ENCODE measurements at regions not wholly inside any gene's neighbourhood (a gene's known extent, or its start where the extent isn't known, plus 50 kb on each side); places are given as distances from the start of the nearest gene placed in this dataset.

DNA sequence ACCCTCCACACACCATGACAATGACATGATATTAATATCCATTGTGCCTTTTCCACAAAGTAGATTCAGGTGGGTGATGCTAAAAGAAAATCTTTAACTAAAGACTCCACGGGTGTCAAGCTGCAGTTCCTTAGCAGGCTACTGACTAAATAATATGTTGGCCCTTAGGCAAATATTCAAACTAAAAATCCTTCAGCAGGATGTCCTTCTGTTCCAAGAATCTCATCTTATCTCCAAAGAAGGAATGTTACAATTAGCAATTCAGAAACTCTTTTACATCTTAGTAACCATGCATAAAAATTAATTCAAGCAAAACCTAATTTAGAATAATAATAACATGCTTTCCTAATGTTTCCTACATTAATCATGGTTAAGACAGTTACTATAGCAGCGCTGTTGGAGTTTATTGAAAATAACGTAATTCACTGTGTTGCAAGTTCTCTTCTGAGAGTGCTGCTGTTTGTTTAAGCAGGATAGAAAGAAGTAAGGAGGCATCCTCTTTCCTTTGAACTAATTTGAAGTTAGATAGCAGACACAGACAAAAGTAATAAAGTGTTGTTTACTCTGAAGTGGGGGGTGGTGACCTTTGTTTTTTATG is 414.8 kb upstream of the CDH4 start:
- no peaks in the 10 kb centered on the region for H3K27me3 ChIP-seq (ENCODE audit: control insufficient read depth, insufficient read depth, low read length, poor library complexity, severe bottlenecking)
- no peaks in the 10 kb centered on the region for H3K4me1 ChIP-seq (ENCODE audit: control insufficient read depth, insufficient read depth, low read length)
- WGBS, 2 experiments, result 80 to 82% methylated on average over 3 of the region's 3 CpGs
- no peaks in the 10 kb centered on the region for H3K9me3 ChIP-seq (ENCODE audit: control insufficient read depth, low read length)
- H3K27ac ChIP-seq (ENCODE audit: insufficient read depth, low read depth, low read length, poor library complexity, severe bottlenecking), result no peak overlapping the region
- H3K4me3 ChIP-seq (ENCODE audit: insufficient read depth, low read depth, low read length), result no peak overlapping the region
- H3K36me3 ChIP-seq (ENCODE audit: control insufficient read depth, insufficient read depth, low read length), result no peaks in the 10 kb centered on the region

DNA sequence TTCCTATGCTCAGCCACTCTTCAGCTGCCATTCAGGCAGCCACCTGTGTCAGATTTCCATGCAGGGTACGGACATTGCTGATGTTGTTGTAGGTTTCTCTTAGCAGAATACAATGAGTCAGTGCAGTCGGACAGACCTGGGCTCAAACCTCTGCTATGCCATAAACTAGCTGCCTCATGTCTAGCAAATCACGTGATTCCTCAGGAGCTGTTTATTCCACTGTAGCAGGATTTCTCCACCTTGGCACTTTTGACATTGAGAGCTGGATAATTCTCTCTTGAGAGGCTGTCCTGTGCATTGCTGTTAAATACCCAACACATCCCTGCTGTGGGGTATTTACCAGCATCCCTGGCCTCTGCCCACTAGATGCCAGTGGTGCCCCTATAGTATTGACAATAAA is 413.8 kb upstream of the CDH4 start:
- Histone ChIP-seq H3K36me3 (ENCODE audit: control insufficient read depth, insufficient read depth, low read length) (no peaks in the 10 kb centered on the region), H3K9me3 (ENCODE audit: control insufficient read depth, low read length) (no peaks in the 10 kb centered on the region), H3K4me3 (ENCODE audit: insufficient read depth, low read depth, low read length) (no peak overlapping the region), H3K4me1 (ENCODE audit: control insufficient read depth, insufficient read depth, low read length) (no peaks in the 10 kb centered on the region), H3K27ac (ENCODE audit: insufficient read depth, low read depth, low read length, poor library complexity, severe bottlenecking) (no peak overlapping the region), H3K27me3 (ENCODE audit: control insufficient read depth, insufficient read depth, low read length, poor library complexity, severe bottlenecking) (no peaks in the 10 kb centered on the region)
- WGBS, 2 experiments, result 91 to 95% methylated on average over 3 of the region's 3 CpGs

DNA sequence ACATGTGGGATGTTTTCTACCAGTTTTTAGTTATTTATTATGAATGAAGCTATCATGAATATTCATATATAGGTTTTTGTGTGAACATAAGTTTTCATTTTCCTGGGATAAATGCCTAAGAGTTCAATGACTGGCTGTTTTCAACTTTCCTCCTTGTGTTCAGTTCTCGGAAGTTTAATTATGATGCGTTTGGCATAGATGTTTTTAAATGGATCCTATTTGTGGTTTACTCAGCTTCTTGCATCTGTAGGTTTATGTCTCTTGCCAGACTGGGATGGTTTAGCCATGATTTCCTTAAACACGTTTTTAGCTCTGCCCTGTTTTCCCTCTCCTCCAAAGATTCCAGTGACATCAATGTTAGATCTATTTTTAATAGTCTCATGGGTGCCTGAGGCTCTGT is 411.1 kb upstream of the CDH4 start:
- H3K9me3 ChIP-seq (ENCODE audit: control insufficient read depth, low read length), result no peaks in the 10 kb centered on the region
- no peak overlapping the region for H3K4me3 ChIP-seq (ENCODE audit: insufficient read depth, low read depth, low read length)
- H3K27me3 ChIP-seq (ENCODE audit: control insufficient read depth, insufficient read depth, low read length, poor library complexity, severe bottlenecking), result no peaks in the 10 kb centered on the region
- H3K27ac ChIP-seq (ENCODE audit: insufficient read depth, low read depth, low read length, poor library complexity, severe bottlenecking), result no peak overlapping the region
- WGBS, 2 experiments, result 93 to 100% methylated on average over 2 to 3 of the region's 3 CpGs
- no peaks in the 10 kb centered on the region for H3K36me3 ChIP-seq (ENCODE audit: control insufficient read depth, insufficient read depth, low read length)
- no peaks in the 10 kb centered on the region for H3K4me1 ChIP-seq (ENCODE audit: control insufficient read depth, insufficient read depth, low read length)

DNA sequence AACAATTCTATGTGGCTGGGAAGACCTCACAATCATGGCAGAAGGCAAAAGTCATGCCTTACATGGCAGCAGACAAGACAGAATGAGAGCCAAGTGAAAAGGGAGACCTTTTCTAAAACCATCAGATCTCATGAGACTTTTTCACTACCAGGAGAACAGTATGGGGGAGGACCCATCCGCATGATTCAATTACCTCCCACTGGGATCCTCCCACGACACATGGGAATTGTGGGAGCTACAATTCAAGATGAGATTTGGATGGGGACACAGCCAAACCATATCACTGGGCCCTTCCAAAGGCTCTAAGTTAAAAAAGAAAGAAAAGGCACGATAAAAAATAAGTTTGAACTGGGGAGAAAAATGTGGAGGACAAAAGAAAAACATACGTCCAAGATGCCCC is 406.9 kb upstream of the CDH4 start:
- Histone ChIP-seq H3K9me3 (ENCODE audit: control insufficient read depth, low read length) (no peaks in the 10 kb centered on the region), H3K36me3 (ENCODE audit: control insufficient read depth, insufficient read depth, low read length) (no peaks in the 10 kb centered on the region), H3K27ac (ENCODE audit: insufficient read depth, low read depth, low read length, poor library complexity, severe bottlenecking) (no peak overlapping the region), H3K4me3 (ENCODE audit: insufficient read depth, low read depth, low read length) (no peak overlapping the region), H3K4me1 (ENCODE audit: control insufficient read depth, insufficient read depth, low read length) (no peaks in the 10 kb centered on the region), H3K27me3 (ENCODE audit: control insufficient read depth, insufficient read depth, low read length, poor library complexity, severe bottlenecking) (no peaks in the 10 kb centered on the region)
- WGBS, 2 experiments, result 84 to 90% methylated on average over 4 of the region's 4 CpGs

DNA sequence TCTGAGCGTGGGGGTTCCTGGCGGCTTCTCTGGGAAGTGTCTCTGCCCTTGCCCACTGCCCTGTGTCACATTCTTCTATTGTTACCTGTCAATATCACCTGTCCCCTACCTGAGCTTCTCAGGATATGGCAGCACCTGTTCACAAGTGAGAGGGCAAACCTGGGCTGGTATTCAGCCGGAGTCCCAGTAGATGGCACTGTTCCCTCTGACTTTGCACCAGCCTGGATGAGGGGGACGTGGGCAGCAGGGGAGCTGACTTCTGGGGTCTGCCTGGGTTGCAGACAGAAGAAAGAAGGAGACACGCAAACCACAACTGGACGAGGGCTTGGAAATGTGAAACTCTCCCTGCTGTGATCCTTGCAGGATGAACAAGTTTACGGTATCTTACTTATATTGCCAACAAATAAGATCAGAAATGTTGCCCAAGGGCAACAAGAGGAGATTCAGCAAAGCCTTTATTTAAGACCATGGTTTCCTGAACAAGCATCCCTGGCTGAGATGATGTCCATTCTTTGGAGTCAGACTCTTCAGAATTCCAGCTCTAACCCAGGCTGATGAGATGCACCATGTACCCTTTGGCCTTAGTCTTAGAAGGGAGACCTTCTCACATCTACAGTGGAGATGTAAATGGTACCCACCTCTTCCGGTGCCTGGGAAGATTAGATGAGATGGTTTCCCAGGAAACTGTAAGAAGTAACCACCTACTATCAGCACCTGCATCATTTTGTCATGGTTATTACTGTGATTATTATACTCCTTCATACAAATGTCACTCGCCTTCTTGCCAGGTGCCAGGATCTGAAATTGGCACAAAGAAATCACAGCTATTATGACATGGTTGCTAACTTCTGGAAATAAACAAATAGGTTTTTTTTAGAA is 400.0 kb upstream of the CDH4 start:
- Histone ChIP-seq H3K27me3 (ENCODE audit: control insufficient read depth, insufficient read depth, low read length, poor library complexity, severe bottlenecking) (no peaks in the 10 kb centered on the region), H3K36me3 (ENCODE audit: control insufficient read depth, insufficient read depth, low read length) (no peaks in the 10 kb centered on the region), H3K9me3 (ENCODE audit: control insufficient read depth, low read length) (no peaks in the 10 kb centered on the region), H3K4me3 (ENCODE audit: insufficient read depth, low read depth, low read length) (no peak overlapping the region), H3K27ac (ENCODE audit: insufficient read depth, low read depth, low read length, poor library complexity, severe bottlenecking) (no peak overlapping the region), H3K4me1 (ENCODE audit: control insufficient read depth, insufficient read depth, low read length) (no peaks in the 10 kb centered on the region)
- 35 to 47% methylated on average over 7 to 9 of the region's 9 CpGs for WGBS, 2 experiments

DNA sequence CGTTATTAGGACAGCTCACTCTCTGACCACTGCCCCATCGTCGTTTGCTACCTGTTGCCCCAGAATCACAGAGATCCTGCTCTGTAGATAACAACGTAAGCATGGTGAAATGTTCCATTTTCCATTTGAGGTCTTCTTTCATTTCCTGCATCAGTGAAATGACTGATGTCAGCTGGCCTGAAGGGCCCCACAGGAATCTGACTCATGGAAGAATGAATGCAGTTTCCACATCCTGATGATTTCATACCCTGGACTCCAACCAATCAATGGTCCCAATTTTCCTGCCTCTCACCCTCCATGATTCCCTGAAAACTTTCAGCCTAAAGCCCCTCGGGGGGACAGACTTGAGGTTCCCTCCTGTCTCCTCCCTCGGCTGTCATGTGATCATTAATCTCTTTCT is 394.4 kb upstream of the CDH4 start:
- Histone ChIP-seq H3K4me1 (ENCODE audit: control insufficient read depth, insufficient read depth, low read length) (no peaks in the 10 kb centered on the region), H3K9me3 (ENCODE audit: control insufficient read depth, low read length) (no peaks in the 10 kb centered on the region), H3K27me3 (ENCODE audit: control insufficient read depth, insufficient read depth, low read length, poor library complexity, severe bottlenecking) (no peaks in the 10 kb centered on the region), H3K36me3 (ENCODE audit: control insufficient read depth, insufficient read depth, low read length) (no peaks in the 10 kb centered on the region), H3K27ac (ENCODE audit: insufficient read depth, low read depth, low read length, poor library complexity, severe bottlenecking) (no peak overlapping the region), H3K4me3 (ENCODE audit: insufficient read depth, low read depth, low read length) (no peak overlapping the region)
- 90 to 91% methylated on average over 6 of the region's 6 CpGs for WGBS, 2 experiments

DNA sequence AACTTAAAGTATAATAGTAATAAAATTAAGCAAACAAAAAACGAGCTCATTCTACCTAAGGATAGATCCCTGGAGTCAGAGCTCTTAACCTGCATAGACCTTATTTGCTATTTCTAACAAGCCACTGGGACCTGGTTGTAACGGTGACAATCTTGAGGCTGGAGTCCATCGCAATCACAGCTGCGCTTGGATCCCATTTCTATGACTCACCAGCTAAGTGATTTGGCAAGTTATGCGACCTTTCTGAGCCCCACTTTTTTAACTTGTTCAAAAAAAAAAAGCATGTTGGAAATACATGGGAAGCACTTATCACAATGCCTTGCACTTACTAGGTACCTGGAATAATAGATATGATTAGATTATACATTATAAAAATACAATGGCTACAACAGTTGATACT is 389.5 kb upstream of the CDH4 start:
- H3K27me3 ChIP-seq (ENCODE audit: control insufficient read depth, insufficient read depth, low read length, poor library complexity, severe bottlenecking), result no peaks in the 10 kb centered on the region
- WGBS, 2 experiments, result 94 to 96% methylated on average over 5 of the region's 5 CpGs
- H3K9me3 ChIP-seq (ENCODE audit: control insufficient read depth, low read length), result no peaks in the 10 kb centered on the region
- H3K36me3 ChIP-seq (ENCODE audit: control insufficient read depth, insufficient read depth, low read length), result no peaks in the 10 kb centered on the region
- H3K4me1 ChIP-seq (ENCODE audit: control insufficient read depth, insufficient read depth, low read length), result no peaks in the 10 kb centered on the region
- no peak overlapping the region for H3K4me3 ChIP-seq (ENCODE audit: insufficient read depth, low read depth, low read length)
- no peak overlapping the region for H3K27ac ChIP-seq (ENCODE audit: insufficient read depth, low read depth, low read length, poor library complexity, severe bottlenecking)

DNA sequence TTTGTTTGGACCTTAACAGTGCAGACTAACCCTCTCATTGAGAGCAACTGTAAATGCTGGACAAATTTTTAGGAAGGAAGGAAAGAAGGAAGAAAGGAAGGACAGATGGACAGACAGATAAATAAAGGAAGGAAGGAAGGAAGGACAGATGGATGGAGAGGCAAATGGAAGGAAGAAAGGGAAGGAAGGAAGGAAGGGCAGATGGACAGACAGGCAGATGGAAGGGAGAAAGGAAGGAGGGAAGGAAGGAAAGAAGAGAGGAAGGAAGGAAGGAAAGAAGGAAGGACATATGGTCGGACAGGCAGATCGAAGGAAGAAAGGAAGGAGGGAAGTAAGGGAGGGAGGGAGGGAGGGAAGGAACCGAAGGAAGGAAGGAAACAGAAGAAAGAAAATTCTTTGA is 388.5 kb upstream of the CDH4 start:
- Histone ChIP-seq H3K9me3 (ENCODE audit: control insufficient read depth, low read length) (no peaks in the 10 kb centered on the region), H3K4me1 (ENCODE audit: control insufficient read depth, insufficient read depth, low read length) (no peaks in the 10 kb centered on the region), H3K4me3 (ENCODE audit: insufficient read depth, low read depth, low read length) (no peak overlapping the region), H3K27ac (ENCODE audit: insufficient read depth, low read depth, low read length, poor library complexity, severe bottlenecking) (no peak overlapping the region), H3K27me3 (ENCODE audit: control insufficient read depth, insufficient read depth, low read length, poor library complexity, severe bottlenecking) (no peaks in the 10 kb centered on the region), H3K36me3 (ENCODE audit: control insufficient read depth, insufficient read depth, low read length) (no peaks in the 10 kb centered on the region)
- WGBS, 2 experiments, result 89 to 94% methylated on average over 3 of the region's 3 CpGs

DNA sequence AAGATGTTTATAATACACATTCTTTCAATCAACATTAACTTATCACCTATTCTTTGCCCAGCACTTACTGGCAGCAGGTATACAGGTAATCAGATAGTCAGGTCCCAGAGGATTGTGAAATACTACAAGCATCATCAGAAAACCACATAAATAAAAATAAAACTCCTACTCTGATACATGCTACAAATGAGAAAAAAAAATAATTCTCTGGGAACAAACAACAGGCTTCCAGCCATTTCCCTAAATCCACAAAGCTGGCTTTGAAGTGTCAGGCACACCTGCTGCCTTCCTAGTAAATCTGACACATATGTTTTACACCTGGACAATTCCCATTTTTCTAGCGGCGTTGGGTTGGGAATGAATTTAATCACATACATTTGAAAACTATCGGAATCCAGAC is 384.5 kb upstream of the CDH4 start:
- Histone ChIP-seq H3K27ac (ENCODE audit: insufficient read depth, low read depth, low read length, poor library complexity, severe bottlenecking) (no peak overlapping the region), H3K4me3 (ENCODE audit: insufficient read depth, low read depth, low read length) (no peak overlapping the region), H3K9me3 (ENCODE audit: control insufficient read depth, low read length) (no peaks in the 10 kb centered on the region), H3K4me1 (ENCODE audit: control insufficient read depth, insufficient read depth, low read length) (no peaks in the 10 kb centered on the region), H3K36me3 (ENCODE audit: control insufficient read depth, insufficient read depth, low read length) (no peaks in the 10 kb centered on the region), H3K27me3 (ENCODE audit: control insufficient read depth, insufficient read depth, low read length, poor library complexity, severe bottlenecking) (no peaks in the 10 kb centered on the region)
- WGBS, 2 experiments, result 93 to 96% methylated on average over 3 of the region's 3 CpGs

DNA sequence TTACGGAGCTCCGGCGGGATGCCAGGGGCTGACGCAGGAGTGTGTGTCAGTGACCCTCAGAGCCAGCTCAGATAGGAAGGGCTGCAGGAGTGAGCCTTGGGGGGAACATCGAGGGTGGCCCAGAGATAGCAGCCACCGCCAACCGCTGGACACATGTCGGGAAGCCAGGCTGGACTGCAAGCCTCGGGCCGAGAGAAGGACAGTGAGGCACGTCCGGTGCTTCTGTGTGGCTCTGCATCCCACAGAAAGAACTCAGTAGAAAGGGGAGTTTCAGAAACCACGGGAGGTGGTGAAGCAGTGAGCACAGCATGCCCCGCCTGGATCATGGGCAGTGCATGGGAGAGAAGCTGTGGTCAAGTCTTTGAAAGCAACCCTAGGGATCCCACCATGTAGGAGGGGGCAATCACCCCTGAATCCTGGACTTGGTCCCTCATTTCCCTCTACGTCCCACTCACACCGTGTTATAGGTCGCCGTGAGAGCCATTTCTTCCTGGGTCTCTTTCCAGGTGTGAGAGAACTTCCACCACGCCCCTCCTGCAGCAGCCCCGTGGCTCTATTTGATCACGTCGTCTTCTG is 383.7 kb upstream of the CDH4 start:
- Histone ChIP-seq H3K27me3 (ENCODE audit: control insufficient read depth, insufficient read depth, low read length, poor library complexity, severe bottlenecking) (no peaks in the 10 kb centered on the region), H3K4me3 (ENCODE audit: insufficient read depth, low read depth, low read length) (no peak overlapping the region), H3K36me3 (ENCODE audit: control insufficient read depth, insufficient read depth, low read length) (no peaks in the 10 kb centered on the region), H3K27ac (ENCODE audit: insufficient read depth, low read depth, low read length, poor library complexity, severe bottlenecking) (no peak overlapping the region), H3K9me3 (ENCODE audit: control insufficient read depth, low read length) (no peaks in the 10 kb centered on the region), H3K4me1 (ENCODE audit: control insufficient read depth, insufficient read depth, low read length) (no peaks in the 10 kb centered on the region)
- 92 to 93% methylated on average over 22 of the region's 22 CpGs for WGBS, 2 experiments
